Upper lobe of left lung (tissue), 6 donors: ENCODE measurements at regions not wholly inside any gene's neighbourhood (a gene's known extent, or its start where the extent isn't known, plus 50 kb on each side); places are given as distances from the start of the nearest gene placed in this dataset.

ENCODE experiments used
- ATAC-seq, 2 donors: fragments of 200-7000 bp; cut with Tn5 transposase; one replicate each; pipeline ENCODE4 v1.9.1; 2022; ENCODE audit warnings: mild to moderate bottlenecking in 2 of 2, moderate library complexity in 2 of 2; ENCODE audit not compliant: low FRiP score in 2 of 2
- DNase-seq, 2 donors: peaks; one replicate each; pipeline ENCODE4 v3.0.0-alpha.2; 2019 to 2020
- H3K27ac ChIP-seq, 4 donors: fragments of 200-600 bp; sonication (generic); one replicate each; pipeline ENCODE4 v1.5.1; 2016 to 2019
- H3K27me3 ChIP-seq, 4 donors: fragments of 200-600 bp; sonication (generic); one replicate each; pipeline ENCODE4 v1.5.1; 2017 to 2019
- H3K36me3 ChIP-seq, 4 donors: fragments of 200-600 bp; sonication (generic); one replicate each; pipeline ENCODE4 v1.5.1; 2016 to 2019
- H3K4me1 ChIP-seq, 4 donors: fragments of 200-600 bp; sonication (generic); one replicate each; pipeline ENCODE4 v1.5.1; 2018 to 2019
- H3K4me3 ChIP-seq, 4 donors: fragments of 200-600 bp; sonication (generic); one replicate each; pipeline ENCODE4 v1.5.1; 2017 to 2019; ENCODE audit warnings: mild to moderate bottlenecking in 2 of 4, moderate library complexity in 1 of 4
- H3K9me3 ChIP-seq, 4 donors: fragments of 200-600 bp; sonication (generic); one replicate each; pipeline ENCODE4 v1.5.1; 2018 to 2019
- CTCF ChIP-seq, 6 experiments: fragments of 450-650 bp in 4 of 6; fragments of 200-600 bp in 2 of 6; sonication (generic) in 2 of 6; IDR thresholded peaks; one replicate each; pipeline ENCODE4 v1.5.1; 2016 to 2019; ENCODE audit warnings: antibody characterized with exemption in 6 of 6
- EP300 ChIP-seq, 4 donors: sonication (generic); formaldehyde crosslinking; IDR thresholded peaks; one replicate each; pipeline ENCODE4 v1.5.1; 2017; ENCODE audit warnings: antibody characterized with exemption in 4 of 4, control low read depth in 2 of 4
- POLR2A ChIP-seq, 4 donors: fragments of 450-650 bp; IDR thresholded peaks; one replicate each; pipeline ENCODE4 v1.5.1; 2016 to 2017; ENCODE audit warnings: antibody characterized with exemption in 4 of 4, mild to moderate bottlenecking in 2 of 4
- POLR2AphosphoS5 ChIP-seq, 2 donors: sonication (generic); formaldehyde crosslinking; IDR thresholded peaks; one replicate each; pipeline ENCODE4 v1.5.1; 2017; ENCODE audit warnings: antibody characterized with exemption in 2 of 2
- WGBS, 2 donors: methylation state at CpG; one replicate each; pipeline ENCODE4 v1.1.5; 2017 to 2018; 5-methylcytosine and 5-hydroxymethylcytosine counted together
- donor health status: DM: no; HTN: no; CAD: no; lungs with moderate emphysema.
- donor health status: DM: no; HTN: yes; CAD: no; lungs with severe emphysema.

DNA sequence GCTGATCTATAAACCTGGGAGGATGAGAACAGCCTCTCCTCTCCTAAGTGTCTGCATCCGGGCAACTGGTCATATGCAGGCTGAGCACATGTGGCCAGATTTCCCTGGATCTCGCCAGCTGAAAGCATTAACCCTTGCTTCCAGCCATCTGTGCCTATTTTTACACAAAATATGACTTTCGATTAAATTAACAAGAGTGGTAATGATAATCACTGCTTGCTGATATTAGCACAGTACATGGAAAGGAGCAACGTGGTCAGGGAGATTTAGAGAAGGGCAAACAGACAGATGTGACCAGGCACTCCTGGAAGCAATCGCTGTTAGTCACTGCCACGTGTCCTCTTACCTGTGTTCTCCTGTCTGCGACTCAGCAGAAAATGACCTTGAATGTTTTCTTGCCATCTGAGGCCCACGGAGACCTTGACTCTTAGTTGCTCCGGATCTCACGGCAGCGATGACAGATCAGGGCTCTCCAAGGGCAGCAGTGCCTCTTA, 59.5 kb upstream of the NPTX2 start:
- Histone ChIP-seq H3K4me1 (no peaks in the 10 kb centered on the region), H3K4me3 (no peak overlapping the region), H3K9me3 (no peaks in the 10 kb centered on the region), H3K27me3 (no peaks in the 10 kb centered on the region), H3K36me3 (no peaks in the 10 kb centered on the region), H3K27ac (no peak overlapping the region)
- no peak for TF ChIP-seq POLR2AphosphoS5 (IDR thresholded peaks at IDR 0.05)
- no peak for TF ChIP-seq CTCF (IDR thresholded peaks at IDR 0.05)
- no peak for TF ChIP-seq POLR2A (IDR thresholded peaks at IDR 0.05)
- no peak for TF ChIP-seq EP300 (IDR thresholded peaks at IDR 0.05)
- no peak for ATAC-seq
- DNase-seq, result no peak
- 74 to 78% methylated on average over 11 of the region's 11 CpGs for WGBS, 2 donors

- WGBS, 2 donors, result 88% methylated on average over 12 of the region's 12 CpGs
- H3K27me3 ChIP-seq, result no peaks in the 10 kb centered on the region
- no peaks in the 10 kb centered on the region for H3K4me1 ChIP-seq
- no peak overlapping the region for H3K4me3 ChIP-seq
- ATAC-seq (no peak), DNase-seq (no peak)
- TF ChIP-seq CTCF (IDR thresholded peaks at IDR 0.05) (no peak), POLR2AphosphoS5 (IDR thresholded peaks at IDR 0.05) (no peak), EP300 (IDR thresholded peaks at IDR 0.05) (no peak), POLR2A (IDR thresholded peaks at IDR 0.05) (no peak)
- no peaks in the 10 kb centered on the region for H3K36me3 ChIP-seq
- no peak overlapping the region for H3K27ac ChIP-seq
- H3K9me3 ChIP-seq, result peaks cover 0 to 4% (median 0%) of the 10 kb centered on the region in 4 donors
These were observed 60.8 kb upstream of the NPTX2 start for GRCh38 chr7:98556288-98556687.

GRCh38 chr7:98555403-98555802, 61.7 kb upstream of the NPTX2 start:
- ATAC-seq (no peak), DNase-seq (no peak)
- Histone ChIP-seq H3K36me3 (no peaks in the 10 kb centered on the region), H3K9me3 (peaks cover 0 to 4% (median 0%) of the 10 kb centered on the region in 4 donors), H3K4me3 (no peak overlapping the region), H3K27me3 (no peaks in the 10 kb centered on the region), H3K27ac (no peak overlapping the region), H3K4me1 (no peaks in the 10 kb centered on the region)
- TF ChIP-seq POLR2A (IDR thresholded peaks at IDR 0.05), result no peak
- TF ChIP-seq EP300 (IDR thresholded peaks at IDR 0.05), result no peak
- TF ChIP-seq CTCF (IDR thresholded peaks at IDR 0.05), result no peak
- TF ChIP-seq POLR2AphosphoS5 (IDR thresholded peaks at IDR 0.05), result no peak
- WGBS, 2 donors, result 78 to 81% methylated on average over 3 of the region's 3 CpGs

DNA sequence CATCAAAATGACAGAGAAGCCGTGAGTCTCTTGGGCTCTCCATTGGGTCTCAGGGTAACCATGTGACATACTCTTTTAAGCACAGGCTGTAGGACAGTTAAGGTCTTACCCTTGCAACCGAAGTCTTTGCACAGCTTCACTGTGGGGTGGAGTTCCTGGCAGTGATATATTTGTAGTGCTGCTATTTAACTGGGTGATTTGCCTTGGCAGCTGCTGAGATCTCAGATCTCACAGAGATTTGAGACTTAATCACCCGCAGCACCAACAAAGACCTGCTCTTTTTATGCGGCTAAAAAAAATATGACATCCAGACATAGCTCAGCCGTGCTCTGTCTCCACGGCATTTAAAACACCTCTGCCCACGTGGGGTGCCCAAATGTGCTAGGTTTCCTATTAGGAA, 63.4 kb upstream of the NPTX2 start:
- Histone ChIP-seq H3K4me1 (no peaks in the 10 kb centered on the region), H3K4me3 (no peak overlapping the region), H3K27me3 (no peaks in the 10 kb centered on the region), H3K27ac (no peak overlapping the region), H3K9me3 (peaks cover 0 to 4% (median 0%) of the 10 kb centered on the region in 4 donors), H3K36me3 (no peaks in the 10 kb centered on the region)
- DNase-seq, result no peak
- TF ChIP-seq POLR2A (IDR thresholded peaks at IDR 0.05) (no peak), POLR2AphosphoS5 (IDR thresholded peaks at IDR 0.05) (no peak), EP300 (IDR thresholded peaks at IDR 0.05) (no peak), CTCF (IDR thresholded peaks at IDR 0.05) (no peak)
- no peak for ATAC-seq
- 80 to 89% methylated on average over 6 to 7 of the region's 7 CpGs for WGBS, 2 donors

DNA sequence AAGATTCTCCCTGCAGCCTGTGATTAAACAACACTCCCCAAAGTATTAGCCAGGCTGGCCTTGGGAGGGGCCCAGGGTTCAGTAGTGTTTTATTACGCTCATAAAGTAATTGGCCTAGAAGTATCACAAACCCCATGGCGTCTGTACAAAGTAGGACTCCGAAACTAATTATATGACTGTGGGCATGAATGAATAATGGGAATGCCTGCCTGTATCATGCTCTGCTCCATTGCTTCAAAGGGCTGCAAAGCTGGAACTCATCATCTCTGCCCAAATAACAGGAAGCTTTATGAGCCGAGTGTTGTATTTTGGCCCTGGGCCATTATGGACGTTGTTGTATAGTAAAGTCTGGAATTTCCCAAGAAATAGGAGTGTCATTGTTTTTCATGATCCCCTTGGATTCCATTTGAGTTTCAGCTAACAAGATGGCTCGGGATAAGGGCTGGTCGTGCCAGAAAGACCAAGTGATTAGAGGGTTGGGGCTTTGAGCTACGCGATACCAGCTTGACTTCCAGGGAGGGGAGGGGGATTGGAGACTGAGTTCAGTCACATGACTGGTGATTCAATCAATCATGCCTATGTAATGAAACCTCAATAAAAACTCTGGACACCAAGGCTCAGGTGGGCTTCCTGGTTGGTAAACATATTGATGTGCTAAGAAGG, 65.3 kb upstream of the NPTX2 start:
- no peak overlapping the region for H3K27ac ChIP-seq
- TF ChIP-seq POLR2AphosphoS5 (IDR thresholded peaks at IDR 0.05) (no peak), POLR2A (IDR thresholded peaks at IDR 0.05) (no peak), CTCF (IDR thresholded peaks at IDR 0.05) (no peak), EP300 (IDR thresholded peaks at IDR 0.05) (no peak)
- H3K27me3 ChIP-seq, result no peaks in the 10 kb centered on the region
- DNase-seq, result no peak
- no peaks in the 10 kb centered on the region for H3K36me3 ChIP-seq
- no peak overlapping the region for H3K4me3 ChIP-seq
- no peaks in the 10 kb centered on the region for H3K4me1 ChIP-seq
- ATAC-seq, result no peak
- H3K9me3 ChIP-seq, result peaks cover 0 to 4% (median 0%) of the 10 kb centered on the region in 4 donors
- WGBS, 2 donors, result 74 to 87% methylated on average over 9 of the region's 9 CpGs
